CD4-positive, alpha-beta T cell treated with Interleukin-15 for 4 hours (primary cell): ENCODE measurements at regions not wholly inside any gene's neighbourhood (a gene's known extent, or its start where the extent isn't known, plus 50 kb on each side); places are given as distances from the start of the nearest gene placed in this dataset.

ENCODE experiments used
- DNase-seq: peaks from one replicate; pipeline ENCODE4 v3.0.0-alpha.2; 2020; ENCODE audit warnings: low spot score

GRCh38 chr2:104638190-104638858, 215.6 kb upstream of the POU3F3 start:
- DNase-seq, result no peak

DNA sequence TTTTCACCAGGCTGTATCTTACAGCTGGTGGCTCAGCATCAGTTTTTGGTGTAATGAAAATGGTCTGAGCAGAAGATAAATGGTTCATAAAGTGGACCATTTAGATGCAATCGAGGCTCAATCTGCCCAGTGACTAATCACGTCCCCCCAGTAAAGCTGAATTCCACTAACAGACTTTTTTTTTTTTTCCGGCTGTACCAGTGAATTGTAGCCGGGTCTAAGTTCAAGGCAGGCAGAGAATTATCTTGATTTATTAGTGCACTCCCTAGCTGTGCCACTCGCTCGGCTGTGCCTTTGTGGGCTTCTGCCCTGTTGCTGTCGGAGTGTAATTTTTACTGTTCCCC, 215.1 kb upstream of the POU3F3 start:
- no peak for DNase-seq

DNA sequence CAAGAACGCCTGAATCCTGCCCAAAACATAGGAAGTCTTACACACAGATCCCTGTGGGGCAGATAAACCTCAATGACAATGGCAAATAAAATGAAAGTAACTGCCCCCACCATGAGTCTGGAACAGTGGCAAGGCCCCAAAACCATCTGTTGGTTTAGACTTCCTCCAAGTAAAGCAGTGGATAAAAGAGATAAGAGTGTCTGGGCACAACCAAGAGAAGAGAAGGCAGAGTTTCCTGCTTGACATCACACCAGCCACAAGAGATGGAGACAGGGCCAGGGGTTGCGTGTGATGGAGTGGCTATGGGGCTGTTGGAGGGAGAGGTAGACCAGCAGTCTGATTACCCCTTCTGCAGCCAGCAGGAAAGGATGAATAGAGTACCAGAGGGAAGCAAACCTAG, 212.1 kb upstream of the POU3F3 start:
- DNase-seq, result no peak

DNA sequence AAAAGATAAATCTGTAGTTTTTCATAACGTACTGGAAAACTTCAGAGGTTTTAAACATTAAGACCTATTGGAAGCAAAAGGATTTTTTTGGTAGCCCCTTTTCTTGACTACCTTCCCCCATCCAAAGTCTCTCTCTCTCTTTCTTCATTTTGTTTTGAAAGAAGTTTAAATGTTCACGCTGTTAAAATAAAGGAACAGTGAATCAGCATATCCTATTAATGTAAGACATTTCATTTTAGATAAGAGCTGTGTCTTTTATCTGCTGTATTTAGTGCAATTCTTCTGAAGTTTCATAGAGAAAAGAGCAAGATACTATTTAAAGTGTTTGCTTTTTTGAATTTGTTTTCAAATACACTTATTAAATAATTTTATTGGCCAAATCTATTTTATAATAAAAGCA, 205.5 kb upstream of the POU3F3 start:
- no peak for DNase-seq

DNA sequence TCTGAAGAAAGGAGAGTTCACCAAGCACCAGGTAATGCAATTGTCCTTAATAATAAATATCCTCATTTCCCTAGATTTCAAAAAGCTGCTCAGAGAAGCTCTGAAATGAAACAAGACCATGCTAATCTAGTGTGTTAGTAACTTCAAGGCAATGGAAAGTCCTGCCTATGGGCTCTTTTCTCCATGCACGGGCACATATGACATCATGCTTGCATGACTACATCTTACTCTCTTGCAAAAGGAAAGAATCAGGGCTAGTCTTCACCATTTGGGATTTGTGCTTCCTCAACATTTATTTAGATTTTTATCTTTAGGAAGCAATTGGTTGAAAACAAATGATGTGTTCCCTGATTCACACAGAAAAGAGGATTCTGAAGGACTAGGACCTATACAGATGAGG, 204.0 kb upstream of the POU3F3 start:
- DNase-seq, result no peak

DNA sequence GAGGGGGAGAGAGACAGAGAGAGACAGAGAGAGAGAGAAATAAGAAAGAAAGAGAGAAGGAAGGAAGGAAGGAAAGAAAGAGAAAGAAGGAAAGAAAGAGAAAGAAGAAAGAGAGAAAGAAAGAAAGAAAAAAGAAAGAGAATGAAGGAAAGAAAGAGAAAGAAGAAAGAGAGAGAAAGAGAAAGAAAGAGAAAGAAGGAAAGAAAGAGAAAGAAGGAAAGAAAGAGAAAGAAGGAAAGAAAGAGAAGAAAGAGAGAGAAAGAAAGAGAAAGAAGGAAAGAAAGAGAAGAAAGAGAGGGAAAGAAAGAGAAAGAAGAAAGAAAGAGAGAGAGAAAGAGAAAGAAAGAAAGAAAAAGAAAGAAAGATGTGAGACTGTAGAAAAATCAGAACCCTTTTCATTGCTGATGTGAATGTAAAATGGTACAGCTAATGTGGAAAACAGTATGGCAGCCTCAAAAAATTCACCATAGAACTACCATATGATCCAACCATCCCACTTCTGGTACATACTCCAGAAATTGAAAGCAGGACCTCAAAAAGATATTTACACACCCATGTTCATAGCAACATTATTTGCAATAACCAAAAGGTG, 203.4 kb upstream of the POU3F3 start:
- DNase-seq, result no peak

GRCh38 chr2:104654811-104655210, 199.1 kb upstream of the POU3F3 start:
- DNase-seq, result no peak

DNA sequence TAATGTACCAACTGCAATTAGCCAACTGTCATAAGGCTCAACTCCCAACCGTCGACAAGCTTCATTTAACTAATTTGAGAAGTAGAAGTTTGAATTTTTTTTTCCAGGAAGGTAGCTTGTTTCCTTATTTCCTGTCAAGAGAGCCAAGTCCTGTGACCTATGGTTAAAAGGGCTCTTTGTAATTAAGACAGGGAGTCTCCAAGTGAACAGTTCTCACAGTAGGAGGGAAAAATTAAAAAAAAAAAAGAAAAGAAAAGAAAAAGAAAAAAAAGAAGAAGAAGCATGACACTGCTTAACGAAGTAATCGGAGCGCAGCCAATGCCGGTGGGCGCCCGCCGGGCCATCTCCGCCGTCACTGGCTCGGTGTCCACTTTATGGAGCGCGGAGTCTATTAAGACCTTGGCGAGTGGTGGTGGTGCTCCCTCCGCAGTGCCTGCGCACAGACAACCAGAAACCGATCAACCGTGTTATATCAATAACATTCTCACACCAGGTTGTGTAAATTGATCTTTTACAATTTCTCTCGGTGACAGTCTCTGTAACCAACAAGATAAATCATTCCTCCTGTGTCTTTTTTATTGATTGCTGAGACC, 197.2 kb upstream of the POU3F3 start:
- no peak for DNase-seq

DNA sequence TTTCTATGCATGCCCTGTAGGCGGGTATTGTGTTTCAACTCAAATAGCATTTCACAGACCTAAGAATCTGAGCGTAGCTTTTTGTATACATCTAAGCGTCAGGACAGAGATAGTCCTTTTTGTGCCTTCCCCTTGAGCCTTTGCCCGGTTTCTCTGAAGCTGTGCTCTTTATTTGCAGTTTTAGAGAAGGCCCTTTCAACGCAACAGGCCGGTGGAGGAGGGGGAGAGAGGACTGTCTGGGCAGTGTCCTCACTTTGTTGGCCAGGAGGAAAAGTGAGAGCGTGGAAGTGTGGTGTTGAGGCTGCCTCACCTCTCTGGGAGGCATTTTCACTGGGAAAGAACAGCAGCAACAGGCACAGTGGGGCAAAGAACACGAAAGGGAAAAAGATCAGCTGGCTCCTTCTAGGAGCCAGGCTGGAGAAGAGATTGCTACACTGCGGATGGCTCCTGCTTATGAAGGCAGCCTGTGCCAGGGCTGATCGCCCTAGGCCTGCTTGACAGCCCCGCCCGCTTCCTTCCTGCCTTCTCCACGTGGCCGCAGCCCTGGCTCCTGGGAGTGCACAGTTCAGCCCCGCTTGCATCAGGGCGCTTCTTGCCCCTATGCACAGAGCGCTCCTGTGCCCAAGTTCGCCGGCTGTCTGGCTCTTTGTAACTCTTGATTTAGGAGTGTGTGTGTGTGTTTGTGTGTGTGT, 195.6 kb upstream of the POU3F3 start:
- DNase-seq, result no peak

DNA sequence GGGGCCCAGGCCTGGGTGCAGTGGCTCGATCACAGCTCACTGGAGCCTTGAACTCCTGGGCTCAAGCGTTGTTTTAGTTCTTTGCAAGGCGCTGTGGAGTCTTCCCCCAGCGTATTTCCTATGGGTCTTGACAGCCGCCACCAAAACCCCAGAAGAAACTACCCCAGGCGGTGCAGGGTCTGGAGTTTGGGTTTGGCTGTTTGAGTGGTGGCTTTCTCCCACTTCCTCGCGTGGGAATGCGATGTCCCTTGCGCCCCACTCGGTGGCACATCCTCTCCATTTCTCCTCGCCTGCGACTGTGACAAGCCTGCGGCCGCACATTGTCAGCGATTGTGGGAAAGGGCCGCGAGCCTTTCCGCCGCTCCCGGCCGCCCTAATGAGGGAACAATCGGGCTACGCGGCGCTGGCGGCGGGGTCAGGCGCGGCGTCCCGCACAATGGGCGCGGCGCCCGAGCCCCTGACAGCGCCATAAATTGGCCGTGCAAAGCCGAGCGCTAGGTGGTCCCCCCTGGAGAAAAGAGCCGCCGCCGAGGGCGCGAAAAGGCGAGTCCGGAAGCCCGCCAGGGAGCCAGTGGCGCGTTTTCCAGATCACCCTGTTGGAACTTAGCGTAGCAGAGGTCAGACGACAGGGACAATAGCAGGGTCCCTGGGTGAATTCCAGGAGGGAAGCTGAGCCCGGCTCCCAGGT, 194.9 kb upstream of the POU3F3 start:
- DNase-seq, result no peak

DNA sequence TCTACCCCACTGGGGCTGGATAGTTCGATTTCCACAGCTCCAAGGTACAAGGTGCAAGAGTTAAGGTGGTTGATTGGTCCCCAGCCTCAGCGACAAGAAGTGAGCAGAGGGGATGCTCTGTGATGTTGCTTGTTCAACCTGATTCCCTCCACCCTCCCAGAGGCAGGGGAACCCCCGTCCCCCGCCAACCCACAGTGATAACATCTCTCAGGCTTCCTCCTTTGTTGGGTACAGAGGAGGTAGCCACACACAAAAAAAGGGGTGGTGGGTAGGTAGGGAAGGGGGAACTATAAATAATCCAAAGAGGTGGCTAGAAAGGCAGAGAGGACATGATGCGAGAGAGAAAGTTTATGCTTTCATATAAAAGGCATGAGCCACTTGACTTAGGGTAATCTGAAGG, 192.9 kb upstream of the POU3F3 start:
- DNase-seq, result no peak

GRCh38 chr2:104664672-104665071, 189.2 kb upstream of the POU3F3 start:
- no peak for DNase-seq

DNA sequence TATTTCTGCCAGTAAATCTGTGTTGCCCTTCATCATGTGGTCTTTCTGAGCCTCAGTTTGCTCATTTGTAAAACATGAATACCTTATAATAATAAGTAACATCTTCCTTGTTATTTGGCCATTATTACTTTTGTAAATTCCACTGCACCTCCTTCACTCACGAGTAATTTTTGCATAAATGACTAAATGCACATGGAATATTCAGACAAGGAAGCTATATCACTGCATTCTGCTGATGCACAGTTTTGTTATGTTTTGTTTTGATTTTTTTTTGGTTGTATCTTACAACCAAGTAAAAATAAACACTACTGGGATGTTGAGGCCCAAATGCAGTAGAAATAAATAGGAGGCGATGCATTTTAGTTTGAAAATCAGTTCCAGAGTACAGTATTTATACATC, 185.3 kb upstream of the POU3F3 start:
- no peak for DNase-seq

GRCh38 chr2:104673225-104673624, 180.7 kb upstream of the POU3F3 start:
- DNase-seq, result no peak

DNA sequence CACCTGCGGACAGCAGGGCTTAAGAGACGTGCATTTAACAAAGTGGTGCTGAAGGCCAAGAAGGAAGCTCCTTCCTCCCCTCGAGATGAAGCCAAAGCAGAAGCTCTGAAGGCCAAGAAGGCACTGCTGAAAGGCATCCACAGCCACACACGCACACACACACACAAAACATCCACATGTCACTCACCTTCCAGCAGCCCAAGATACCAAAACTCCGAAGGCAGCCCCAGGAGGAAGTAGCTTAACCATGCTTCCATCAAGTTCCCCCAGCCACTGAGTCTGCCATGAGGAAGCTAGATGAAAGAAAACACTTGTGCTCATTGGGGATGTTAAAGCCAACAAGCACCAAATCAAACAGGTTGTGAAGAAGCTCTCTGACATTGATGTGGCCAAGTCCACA, 175.7 kb upstream of the POU3F3 start:
- DNase-seq, result no peak

GRCh38 chr2:104685591-104685990, 168.3 kb upstream of the POU3F3 start:
- no peak for DNase-seq

DNA sequence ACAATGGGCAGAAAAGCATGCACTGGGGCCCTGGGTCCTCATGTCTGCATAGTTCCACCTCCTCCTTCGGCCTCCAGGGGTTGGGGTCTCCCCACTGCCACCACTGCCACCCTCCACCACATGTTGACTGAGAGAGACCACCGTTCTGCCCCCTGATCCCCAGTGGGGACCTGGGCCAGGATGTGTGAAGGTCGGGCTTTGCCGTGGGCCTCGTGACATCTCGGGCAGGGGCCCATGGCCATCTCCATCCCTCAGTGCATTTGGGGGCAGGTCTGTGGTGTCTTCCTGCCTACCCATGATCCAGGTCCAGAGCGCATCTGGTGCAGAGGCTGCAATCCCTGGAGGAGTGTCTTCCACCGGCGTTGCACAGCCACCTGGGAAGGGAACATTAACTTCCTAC, 166.8 kb upstream of the POU3F3 start:
- no peak for DNase-seq

- DNase-seq, result no peak
Measured at GRCh38 chr2:104690255-104690984, 163.5 kb upstream of the POU3F3 start.

DNA sequence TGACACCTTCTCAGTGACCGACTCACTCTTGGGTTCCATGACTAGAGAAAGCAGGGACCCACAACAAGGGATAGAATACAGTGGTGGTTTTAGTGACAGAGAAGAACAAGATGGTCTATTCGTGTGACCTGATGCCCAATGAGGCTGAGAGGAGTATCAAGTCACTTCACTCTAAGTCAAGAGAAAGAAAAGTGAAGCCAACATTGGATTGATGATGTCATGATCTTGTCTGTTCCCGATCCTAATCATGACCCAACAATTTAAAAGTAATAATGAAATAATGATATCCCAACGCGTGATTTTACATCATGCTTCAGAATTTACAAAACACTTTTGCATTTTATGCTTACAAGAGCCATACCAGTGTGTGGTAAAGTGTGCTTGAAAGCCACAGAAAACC, 155.6 kb upstream of the POU3F3 start:
- no peak for DNase-seq

DNA sequence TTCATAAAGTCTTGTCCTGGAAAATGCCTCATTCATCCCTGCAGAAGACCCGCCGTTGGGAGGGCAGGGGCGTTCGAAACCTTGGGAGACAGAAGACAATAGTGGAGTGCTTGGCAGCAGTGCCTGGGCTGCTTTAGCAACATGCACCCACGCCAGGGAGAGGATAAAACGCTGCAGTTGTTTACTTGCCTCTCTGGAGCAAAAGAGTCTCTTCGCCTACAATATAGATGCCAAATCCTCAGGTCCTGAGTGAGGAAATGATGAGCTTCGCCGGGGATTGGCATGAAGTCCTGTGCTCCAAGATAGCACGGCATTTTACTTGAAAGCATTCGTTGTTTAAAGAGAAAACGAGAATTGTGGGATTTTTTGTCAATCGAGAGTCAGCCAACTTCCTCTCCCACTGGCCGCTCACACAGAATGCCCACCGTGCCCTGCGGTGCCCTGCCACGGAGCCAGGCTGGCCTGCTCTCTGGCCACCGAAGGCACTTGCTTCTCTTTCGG, 152.5 kb upstream of the POU3F3 start:
- no peak for DNase-seq

DNA sequence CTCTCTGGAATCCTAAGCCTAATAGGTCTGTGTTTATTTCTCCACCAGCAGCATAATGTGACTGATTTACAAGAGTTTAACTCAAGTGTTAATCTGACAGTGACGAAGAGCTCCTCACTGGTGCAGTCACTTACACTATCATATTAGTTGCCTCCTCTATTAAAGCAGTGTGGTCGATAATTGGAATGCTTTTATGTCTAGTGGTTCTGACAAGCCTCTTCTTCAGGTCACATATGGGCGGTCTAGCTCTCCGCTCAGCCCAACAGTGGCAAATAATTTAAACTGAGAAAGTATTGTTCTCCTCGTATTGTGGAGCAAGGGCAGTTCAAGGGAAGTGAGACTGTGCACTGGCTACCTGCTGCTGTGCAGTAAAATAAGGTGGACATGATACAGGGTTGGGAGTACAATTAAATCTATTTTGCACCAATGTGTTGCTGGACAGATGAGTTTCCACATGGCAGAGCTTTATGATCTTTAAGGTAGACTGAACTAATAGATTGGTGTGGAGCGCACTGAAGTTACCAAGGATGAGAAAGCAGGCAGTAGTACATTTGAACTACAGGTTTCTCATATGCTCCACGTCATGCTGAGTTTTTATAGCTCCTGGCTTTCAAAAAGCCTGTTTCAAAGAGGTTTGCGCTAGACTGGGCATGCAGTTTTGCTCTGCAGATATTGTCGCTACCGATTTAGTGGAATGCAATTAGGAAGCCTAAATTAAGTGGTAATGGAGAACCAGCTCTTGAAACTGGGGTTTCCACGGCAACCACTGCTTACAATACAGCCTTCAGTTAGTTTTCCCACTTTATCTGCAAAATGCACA, 151.7 kb upstream of the POU3F3 start:
- DNase-seq, result no peak
